ENCODE measurements at regions not wholly inside any gene's neighbourhood (a gene's known extent, or its start where the extent isn't known, plus 50 kb on each side); places are given as distances from the start of the nearest gene placed in this dataset.

GRCh38 chr14:101216366-101217079 is 313.0 kb upstream of the RTL1 start:
- POLR2A ChIA-PET: no interaction called here
- BruUV-seq (replicated peaks): no TSS peak
- intact Hi-C loops (cut with micrococcal nuclease): no loop called here
- CTCF ChIA-PET: no interaction called here
- Mint-ChIP-seq H3K27ac (ENCODE audit: low read depth, unreplicated experiment) (no peak overlapping the region), H3K4me1 (ENCODE audit: insufficient read depth, unreplicated experiment) (no peaks in the 10 kb centered on the region), H3K4me3 (ENCODE audit: unreplicated experiment) (no peak overlapping the region), H3K36me3 (ENCODE audit: insufficient read depth, unreplicated experiment) (no peaks in the 10 kb centered on the region), H3K9me3 (ENCODE audit: unreplicated experiment) (peaks cover 9% of the 10 kb centered on the region), H3K27me3 (ENCODE audit: insufficient read depth, unreplicated experiment) (peaks cover 29% of the 10 kb centered on the region)
- no peak for DNase-seq (ENCODE audit: unreplicated experiment)
- TF ChIP-seq CTCF (IDR thresholded peaks at IDR 0.05; ENCODE audit: unreplicated experiment): no peak

- CTCF ChIA-PET: no interaction called here
- BruUV-seq (replicated peaks): no TSS peak
- intact Hi-C loops (cut with micrococcal nuclease): no loop called here
- H3K4me3 Mint-ChIP-seq (ENCODE audit: unreplicated experiment): no peak overlapping the region
- H3K36me3 Mint-ChIP-seq (ENCODE audit: insufficient read depth, unreplicated experiment): no peaks in the 10 kb centered on the region
- DNase-seq (ENCODE audit: unreplicated experiment): no peak
- POLR2A ChIA-PET: no interaction called here
- TF ChIP-seq CTCF (IDR thresholded peaks at IDR 0.05; ENCODE audit: unreplicated experiment): no peak
- H3K4me1 Mint-ChIP-seq (ENCODE audit: insufficient read depth, unreplicated experiment): no peaks in the 10 kb centered on the region
- no peak overlapping the region for H3K27ac Mint-ChIP-seq (ENCODE audit: low read depth, unreplicated experiment)
- H3K9me3 Mint-ChIP-seq (ENCODE audit: unreplicated experiment): peaks cover 5% of the 10 kb centered on the region
- H3K27me3 Mint-ChIP-seq (ENCODE audit: insufficient read depth, unreplicated experiment): peaks cover 29% of the 10 kb centered on the region
Measured at GRCh38 chr14:101217080-101217463, 313.6 kb upstream of the RTL1 start.

- H3K27me3 Mint-ChIP-seq (ENCODE audit: insufficient read depth, unreplicated experiment): peaks cover 32% of the 10 kb centered on the region
- no peak for DNase-seq (ENCODE audit: unreplicated experiment)
- no peaks in the 10 kb centered on the region for H3K4me1 Mint-ChIP-seq (ENCODE audit: insufficient read depth, unreplicated experiment)
- CTCF ChIA-PET: no interaction called here
- POLR2A ChIA-PET: no interaction called here
- intact Hi-C loops (cut with micrococcal nuclease): no loop called here
- TF ChIP-seq CTCF (IDR thresholded peaks at IDR 0.05; ENCODE audit: unreplicated experiment): no peak
- no peaks in the 10 kb centered on the region for H3K9me3 Mint-ChIP-seq (ENCODE audit: unreplicated experiment)
- H3K27ac Mint-ChIP-seq (ENCODE audit: low read depth, unreplicated experiment): no peak overlapping the region
- BruUV-seq (replicated peaks): no TSS peak
- H3K36me3 Mint-ChIP-seq (ENCODE audit: insufficient read depth, unreplicated experiment): no peaks in the 10 kb centered on the region
- H3K4me3 Mint-ChIP-seq (ENCODE audit: unreplicated experiment): no peak overlapping the region
Measured at GRCh38 chr14:101217616-101218371, 314.3 kb upstream of the RTL1 start.

GRCh38 chr14:101219896-101220703 is 316.6 kb upstream of the RTL1 start:
- H3K27ac Mint-ChIP-seq (ENCODE audit: low read depth, unreplicated experiment): no peak overlapping the region
- no peak for DNase-seq (ENCODE audit: unreplicated experiment)
- no peaks in the 10 kb centered on the region for H3K4me1 Mint-ChIP-seq (ENCODE audit: insufficient read depth, unreplicated experiment)
- H3K27me3 Mint-ChIP-seq (ENCODE audit: insufficient read depth, unreplicated experiment): peaks cover 42% of the 10 kb centered on the region
- intact Hi-C loops (cut with micrococcal nuclease): no loop called here
- TF ChIP-seq CTCF (IDR thresholded peaks at IDR 0.05; ENCODE audit: unreplicated experiment): no peak
- BruUV-seq (replicated peaks): no TSS peak
- POLR2A ChIA-PET: no interaction called here
- no peaks in the 10 kb centered on the region for H3K9me3 Mint-ChIP-seq (ENCODE audit: unreplicated experiment)
- no peaks in the 10 kb centered on the region for H3K36me3 Mint-ChIP-seq (ENCODE audit: insufficient read depth, unreplicated experiment)
- H3K4me3 Mint-ChIP-seq (ENCODE audit: unreplicated experiment): no peak overlapping the region
- CTCF ChIA-PET: interaction anchor here (0.6 kb wide), 1 partner anchor 314 kb away, joined by 4 read pairs; no protein-coding TSS in a partner anchor
